Activated CD8-positive, alpha-beta T cell treated with anti-CD3 and anti-CD28 coated beads for 36 hours (primary cell): ENCODE measurements at regions not wholly inside any gene's neighbourhood (a gene's known extent, or its start where the extent isn't known, plus 50 kb on each side); places are given as distances from the start of the nearest gene placed in this dataset.

Source experiments
- ATAC-seq: fragments of 200-7000 bp; cut with Tn5 transposase; one replicate; pipeline ENCODE4 v1.10.0; 2021; ENCODE audit warnings: mild to moderate bottlenecking, moderate library complexity
- CTCF ChIA-PET: fragments of 350-600 bp; sonication (Branson Sonifier 250); formaldehyde crosslinking; loops from one replicate; lab custom pipeline; 2021; ENCODE audit warnings: antibody characterized with exemption; lab: Charles Lee
- POLR2A ChIA-PET: fragments of 350-600 bp; sonication (Branson Sonifier 250); formaldehyde crosslinking; loops from one replicate; lab custom pipeline; 2021; ENCODE audit warnings: antibody characterized with exemption; lab: Charles Lee
- DNase-seq: peaks from one replicate; pipeline ENCODE4 v3.0.0-alpha.2; 2020
- H3K27ac Mint-ChIP-seq: one replicate; pipeline ENCODE4 v1.8.0; 2021; ENCODE audit warnings: mild to moderate bottlenecking, mixed read lengths
- H3K27me3 Mint-ChIP-seq: one replicate; pipeline ENCODE4 v1.8.0; 2021; ENCODE audit warnings: mixed read lengths
- H3K36me3 Mint-ChIP-seq: one replicate; pipeline ENCODE4 v1.8.0; 2021; ENCODE audit warnings: low read depth, mixed read lengths
- H3K4me1 Mint-ChIP-seq: one replicate; pipeline ENCODE4 v1.8.0; 2021; ENCODE audit warnings: low read depth, mixed read lengths
- H3K4me3 Mint-ChIP-seq: one replicate; pipeline ENCODE4 v1.8.0; 2021; ENCODE audit warnings: mild to moderate bottlenecking, moderate library complexity, mixed read lengths
- H3K9me3 Mint-ChIP-seq: one replicate; pipeline ENCODE4 v1.8.0; 2021; ENCODE audit warnings: mixed read lengths
- intact Hi-C: fragments of 100-400 bp; cut with micrococcal nuclease; formaldehyde crosslinking; loops from one replicate; pipeline ENCODE4 v1.10.0; 2022
- TF ChIP-seq, protein P1 (sequence below): fragments of 200-600 bp; IDR thresholded peaks from one replicate; pipeline ENCODE4 v1.8.0; 2022; ENCODE audit warnings: antibody characterized with exemption, mild to moderate bottlenecking

DNA sequence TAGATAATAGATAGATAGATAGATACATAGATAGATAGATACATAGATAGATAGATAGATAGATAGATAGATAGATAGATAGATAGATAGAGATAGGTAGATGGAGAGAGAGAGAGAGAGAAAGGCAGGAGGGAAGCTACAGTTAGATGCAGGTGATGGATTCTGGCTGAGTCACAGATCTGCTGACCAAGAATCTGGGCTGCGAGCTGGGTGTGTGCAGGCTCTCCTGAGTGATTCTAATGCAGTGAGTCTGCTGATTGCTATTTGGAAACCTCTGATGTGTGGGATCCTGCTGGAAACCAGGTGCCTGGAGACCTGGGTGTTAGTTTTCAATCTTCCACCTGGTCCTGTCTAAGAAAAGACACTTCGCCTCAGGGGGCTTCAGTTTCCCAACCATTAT lies 1441.8 kb downstream of the TBC1D22A start:
- no peak for ATAC-seq
- no peak overlapping the region for H3K4me3 Mint-ChIP-seq
- intact Hi-C loops, result no loop called here

DNA sequence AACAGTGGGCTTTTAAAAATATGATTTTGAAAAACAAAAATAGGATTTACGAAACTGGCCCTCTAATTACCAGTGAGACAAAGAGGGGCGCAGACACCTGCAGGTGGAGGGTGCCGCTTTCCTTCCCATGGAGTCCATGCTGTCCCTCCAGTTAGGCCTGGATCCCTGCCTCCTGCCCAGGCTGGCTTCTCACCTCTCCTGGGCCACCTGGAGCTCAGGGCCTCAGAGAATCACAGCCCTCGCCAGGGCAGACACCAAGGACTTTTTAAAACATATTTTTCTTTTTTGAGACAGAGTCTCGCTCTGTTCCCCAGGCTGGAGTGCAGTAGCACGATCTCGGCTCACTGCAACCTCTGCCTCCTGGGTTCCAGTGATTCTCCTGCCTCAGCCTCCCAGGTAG lies 1437.2 kb downstream of the TBC1D22A start:
- POLR2A ChIA-PET, result no interaction called here
- H3K4me3 Mint-ChIP-seq, result no peak overlapping the region
- H3K36me3 Mint-ChIP-seq, result no peaks in the 10 kb centered on the region
- TF ChIP-seq, protein P1, sequence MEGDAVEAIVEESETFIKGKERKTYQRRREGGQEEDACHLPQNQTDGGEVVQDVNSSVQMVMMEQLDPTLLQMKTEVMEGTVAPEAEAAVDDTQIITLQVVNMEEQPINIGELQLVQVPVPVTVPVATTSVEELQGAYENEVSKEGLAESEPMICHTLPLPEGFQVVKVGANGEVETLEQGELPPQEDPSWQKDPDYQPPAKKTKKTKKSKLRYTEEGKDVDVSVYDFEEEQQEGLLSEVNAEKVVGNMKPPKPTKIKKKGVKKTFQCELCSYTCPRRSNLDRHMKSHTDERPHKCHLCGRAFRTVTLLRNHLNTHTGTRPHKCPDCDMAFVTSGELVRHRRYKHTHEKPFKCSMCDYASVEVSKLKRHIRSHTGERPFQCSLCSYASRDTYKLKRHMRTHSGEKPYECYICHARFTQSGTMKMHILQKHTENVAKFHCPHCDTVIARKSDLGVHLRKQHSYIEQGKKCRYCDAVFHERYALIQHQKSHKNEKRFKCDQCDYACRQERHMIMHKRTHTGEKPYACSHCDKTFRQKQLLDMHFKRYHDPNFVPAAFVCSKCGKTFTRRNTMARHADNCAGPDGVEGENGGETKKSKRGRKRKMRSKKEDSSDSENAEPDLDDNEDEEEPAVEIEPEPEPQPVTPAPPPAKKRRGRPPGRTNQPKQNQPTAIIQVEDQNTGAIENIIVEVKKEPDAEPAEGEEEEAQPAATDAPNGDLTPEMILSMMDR, result no peak
- no peak overlapping the region for H3K27ac Mint-ChIP-seq
- intact Hi-C loops, result no loop called here
- ATAC-seq (no peak), DNase-seq (no peak)
- H3K4me1 Mint-ChIP-seq, result no peaks in the 10 kb centered on the region
- no peaks in the 10 kb centered on the region for H3K9me3 Mint-ChIP-seq
- peaks cover 12% of the 10 kb centered on the region for H3K27me3 Mint-ChIP-seq
- CTCF ChIA-PET, result no interaction called here

More for the DNA sequence above, 1441.8 kb downstream of the TBC1D22A start:
- TF ChIP-seq, protein P1, result no peak
- Mint-ChIP-seq H3K4me1 (no peaks in the 10 kb centered on the region), H3K27ac (no peak overlapping the region), H3K36me3 (no peaks in the 10 kb centered on the region), H3K27me3 (peaks cover 7% of the 10 kb centered on the region), H3K9me3 (no peaks in the 10 kb centered on the region)
- ChIA-PET CTCF (no interaction called here), POLR2A (no interaction called here)
- DNase-seq, result no peak

DNA sequence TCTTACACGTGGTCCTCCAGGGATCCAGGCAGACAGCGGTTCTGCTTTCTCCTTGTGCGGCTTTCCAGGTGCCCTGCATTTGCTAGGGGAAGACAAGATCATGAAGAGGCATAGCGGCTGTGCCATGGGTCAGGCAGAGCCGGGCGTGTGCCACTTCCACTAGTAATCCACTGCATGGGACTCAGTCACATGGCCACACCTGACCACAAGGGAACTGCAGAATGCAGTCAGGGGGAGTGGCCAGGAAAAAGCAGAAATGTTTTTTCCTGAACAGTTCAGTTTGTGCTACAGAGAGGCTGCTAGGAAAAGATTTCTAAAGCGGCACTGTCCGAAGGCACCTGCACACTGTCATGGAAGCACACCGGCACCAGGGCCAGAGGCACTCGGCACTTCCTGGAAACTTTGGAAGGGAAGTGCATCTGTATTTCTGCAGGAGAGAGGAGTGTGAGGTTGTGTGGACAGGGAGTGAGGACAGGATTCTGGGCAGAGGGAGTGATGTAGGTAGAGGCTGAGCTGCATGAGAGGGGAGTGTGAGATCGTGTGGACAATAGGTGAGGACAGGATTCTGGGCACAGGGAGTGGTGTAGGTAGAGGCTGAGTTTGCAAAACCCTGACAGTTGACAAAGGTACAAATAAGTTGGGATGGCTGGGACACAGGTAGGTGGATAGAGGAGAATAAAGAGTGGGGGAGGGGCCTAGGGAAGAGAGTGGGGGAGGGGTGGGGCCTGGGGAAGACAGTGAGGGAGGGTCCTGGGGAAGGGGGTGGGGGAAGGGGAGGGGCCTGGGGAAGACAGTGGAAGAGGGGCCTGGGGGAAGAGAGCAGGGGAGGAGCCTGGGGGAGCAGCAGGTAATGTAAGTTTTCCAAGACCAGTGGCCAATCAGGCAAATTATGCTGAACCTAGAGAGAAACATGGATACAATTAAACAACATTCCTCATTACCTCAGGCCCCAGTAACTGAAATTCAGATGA lies 1436.3 kb downstream of the TBC1D22A start:
- no peak for DNase-seq
- POLR2A ChIA-PET, result no interaction called here
- ATAC-seq, result no peak
- Mint-ChIP-seq H3K4me1 (no peaks in the 10 kb centered on the region), H3K4me3 (no peak overlapping the region), H3K36me3 (no peaks in the 10 kb centered on the region), H3K9me3 (no peaks in the 10 kb centered on the region), H3K27ac (no peak overlapping the region), H3K27me3 (peaks cover 12% of the 10 kb centered on the region)
- CTCF ChIA-PET, result no interaction called here
- intact Hi-C loops, result no loop called here
- TF ChIP-seq, protein P1, result no peak

DNA sequence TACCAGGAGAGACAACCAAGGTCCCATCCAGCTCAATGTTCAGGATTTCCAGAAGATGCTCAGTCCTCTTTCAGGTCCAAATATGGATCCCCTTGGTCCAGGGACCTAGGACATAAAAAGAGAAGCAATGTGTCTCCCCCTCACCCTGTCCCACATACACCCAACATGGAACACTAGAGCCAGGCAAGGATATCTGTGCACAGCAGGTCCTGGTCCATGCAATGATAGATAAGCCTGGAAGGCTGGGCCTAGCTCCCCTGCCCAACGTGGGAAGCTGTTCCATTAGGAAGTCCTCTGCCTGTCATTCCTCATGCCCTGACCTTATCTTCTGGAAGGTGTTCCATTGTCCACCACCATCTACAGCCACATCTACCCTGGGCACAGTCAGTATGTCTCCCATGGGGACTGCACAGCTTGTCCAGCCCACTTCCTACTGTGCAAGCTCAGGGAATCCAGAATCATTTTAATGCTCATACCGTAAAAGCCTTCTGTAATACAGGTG lies 1434.8 kb downstream of the TBC1D22A start:
- POLR2A ChIA-PET, result no interaction called here
- no peak overlapping the region for H3K27ac Mint-ChIP-seq
- intact Hi-C loops, result no loop called here
- peaks cover 12% of the 10 kb centered on the region for H3K27me3 Mint-ChIP-seq
- TF ChIP-seq, protein P1, result no peak
- ATAC-seq, result no peak
- H3K36me3 Mint-ChIP-seq, result peaks cover under 1% of the 10 kb centered on the region
- CTCF ChIA-PET, result no interaction called here
- no peak overlapping the region for H3K4me3 Mint-ChIP-seq
- H3K4me1 Mint-ChIP-seq, result no peaks in the 10 kb centered on the region
- no peak for DNase-seq
- peaks cover 2% of the 10 kb centered on the region for H3K9me3 Mint-ChIP-seq

DNA sequence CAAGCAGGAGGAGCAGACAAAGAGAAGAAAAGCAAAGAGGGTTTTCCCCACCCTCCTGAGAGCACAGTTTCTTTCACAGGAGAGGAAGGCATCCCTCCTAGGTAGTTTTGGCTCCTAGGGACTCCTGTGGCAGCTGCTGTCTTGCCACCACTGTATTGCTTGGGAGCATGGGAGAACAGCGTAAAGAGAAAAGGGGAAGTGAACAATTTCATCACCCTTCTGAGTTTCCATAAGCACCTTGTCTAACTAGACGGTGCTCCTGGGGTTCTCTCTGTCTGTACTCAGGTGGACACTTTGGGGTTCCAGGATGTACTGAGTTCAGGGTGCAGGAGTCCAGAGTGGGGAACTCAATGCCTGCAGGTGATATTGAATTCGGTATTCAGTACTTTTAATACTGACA lies 1430.5 kb downstream of the TBC1D22A start:
- CTCF ChIA-PET, result no interaction called here
- peaks cover 15% of the 10 kb centered on the region for H3K9me3 Mint-ChIP-seq
- no peak overlapping the region for H3K27ac Mint-ChIP-seq
- intact Hi-C loops, result no loop called here
- peaks cover 9% of the 10 kb centered on the region for H3K4me1 Mint-ChIP-seq
- no peak for ATAC-seq
- TF ChIP-seq, protein P1, result no peak
- POLR2A ChIA-PET, result no interaction called here
- no peak overlapping the region for H3K4me3 Mint-ChIP-seq
- peaks cover 4% of the 10 kb centered on the region for H3K36me3 Mint-ChIP-seq
- DNase-seq, result no peak
- peaks cover 2% of the 10 kb centered on the region for H3K27me3 Mint-ChIP-seq
